ENCODE measurements at regions not wholly inside any gene's neighbourhood (a gene's known extent, or its start where the extent isn't known, plus 50 kb on each side); places are given as distances from the start of the nearest gene placed in this dataset.

- TF ChIP-seq GATA1 (IDR thresholded peaks at IDR 0.05; ENCODE audit: low read depth, low read length): no peak
- no peak for TF ChIP-seq POLR2A (IDR thresholded peaks at IDR 0.05; ENCODE audit: low read length)
These were observed 99.7 kb upstream of the TMEM168 start for GRCh38 chr7:112889834-112890438.

Measured in erythroblast (primary cell).